ENCODE measurements at regions not wholly inside any gene's neighbourhood (a gene's known extent, or its start where the extent isn't known, plus 50 kb on each side); places are given as distances from the start of the nearest gene placed in this dataset.

- Histone ChIP-seq H3K9ac (ENCODE audit: low read length) (no peak overlapping the region), H3K4me3 (ENCODE audit: low read length) (no peak overlapping the region), H2AFZ (ENCODE audit: low read depth, low read length) (no peak overlapping the region), H3K9me3 (ENCODE audit: low read length) (no peaks in the 10 kb centered on the region), H3K36me3 (ENCODE audit: insufficient read depth, low read length) (no peaks in the 10 kb centered on the region), H4K20me1 (ENCODE audit: insufficient read depth) (no peaks in the 10 kb centered on the region), H3K27ac (ENCODE audit: low read length) (no peak overlapping the region), H3K27me3 (ENCODE audit: insufficient read depth, low read depth, low read length) (no peaks in the 10 kb centered on the region), H3K79me2 (replicated peaks; ENCODE audit: insufficient read depth, low read length) (no peaks in the 10 kb centered on the region), H3K4me2 (ENCODE audit: low read length) (no peak overlapping the region), H3K9me2 (ENCODE audit: insufficient read depth, low read length) (no peaks in the 10 kb centered on the region), H3F3A (ENCODE audit: insufficient read depth, low read length, poor library complexity, severe bottlenecking) (no peaks in the 10 kb centered on the region)
- TF ChIP-seq SMC3 (conservative IDR thresholded peaks at IDR 0.05; ENCODE audit: poor library complexity) (no peak), CTCF (IDR thresholded peaks at IDR 0.05; ENCODE audit: poor library complexity, severe bottlenecking) (no peak)
These were observed 122.4 kb downstream of the LRRC70 start for GRCh38 chr5:62701036-62701435.

- H3K9me2 ChIP-seq (ENCODE audit: insufficient read depth, low read length), result no peaks in the 10 kb centered on the region
- TF ChIP-seq EP300 (conservative IDR thresholded peaks at IDR 0.05; ENCODE audit: poor library complexity, severe bottlenecking), result no peak
- no peak for TF ChIP-seq POLR2AphosphoS5 (IDR thresholded peaks at IDR 0.05)
- no peak for TF ChIP-seq CTCF (IDR thresholded peaks at IDR 0.05; ENCODE audit: poor library complexity, severe bottlenecking)
- no peak for TF ChIP-seq RAD21 (conservative IDR thresholded peaks at IDR 0.05)
- no peak for TF ChIP-seq SMC3 (conservative IDR thresholded peaks at IDR 0.05; ENCODE audit: poor library complexity)
- no peak for TF ChIP-seq REST (IDR thresholded peaks at IDR 0.05; ENCODE audit: borderline replicate concordance)
- H3K36me3 ChIP-seq (ENCODE audit: insufficient read depth, low read length), result no peaks in the 10 kb centered on the region
- no peak overlapping the region for H3K4me2 ChIP-seq (ENCODE audit: low read length)
- H3K27me3 ChIP-seq (ENCODE audit: insufficient read depth, low read depth, low read length), result no peaks in the 10 kb centered on the region
- no peaks in the 10 kb centered on the region for H3K79me2 ChIP-seq (replicated peaks; ENCODE audit: insufficient read depth, low read length)
- H4K20me1 ChIP-seq (ENCODE audit: insufficient read depth), result no peaks in the 10 kb centered on the region
- H3K4me3 ChIP-seq (ENCODE audit: low read length), result no peak overlapping the region
- H3K9ac ChIP-seq (ENCODE audit: low read length), result no peak overlapping the region
- H3F3A ChIP-seq (ENCODE audit: insufficient read depth, low read length, poor library complexity, severe bottlenecking), result no peaks in the 10 kb centered on the region
- H3K27ac ChIP-seq (ENCODE audit: low read length), result no peak overlapping the region
- H3K9me3 ChIP-seq (ENCODE audit: low read length), result no peaks in the 10 kb centered on the region
- H2AFZ ChIP-seq (ENCODE audit: low read depth, low read length), result no peak overlapping the region
These were observed 120.1 kb downstream of the LRRC70 start for GRCh38 chr5:62698756-62699155.

GRCh38 chr5:62695274-62695673, 116.7 kb downstream of the LRRC70 start:
- H3K4me2 ChIP-seq (ENCODE audit: low read length), result no peak overlapping the region
- H3K79me2 ChIP-seq (replicated peaks; ENCODE audit: insufficient read depth, low read length), result no peaks in the 10 kb centered on the region
- TF ChIP-seq RAD21 (conservative IDR thresholded peaks at IDR 0.05) (no peak), EP300 (conservative IDR thresholded peaks at IDR 0.05; ENCODE audit: poor library complexity, severe bottlenecking) (no peak), MXI1 (conservative IDR thresholded peaks at IDR 0.05; ENCODE audit: poor library complexity, severe bottlenecking) (no peak)
- H3F3A ChIP-seq (ENCODE audit: insufficient read depth, low read length, poor library complexity, severe bottlenecking), result no peaks in the 10 kb centered on the region
- H3K27me3 ChIP-seq (ENCODE audit: insufficient read depth, low read depth, low read length), result no peaks in the 10 kb centered on the region
- H3K36me3 ChIP-seq (ENCODE audit: insufficient read depth, low read length), result no peaks in the 10 kb centered on the region
- no peaks in the 10 kb centered on the region for H3K9me2 ChIP-seq (ENCODE audit: insufficient read depth, low read length)
- H3K27ac ChIP-seq (ENCODE audit: low read length), result no peak overlapping the region
- no peak overlapping the region for H3K9ac ChIP-seq (ENCODE audit: low read length)
- no peak overlapping the region for H2AFZ ChIP-seq (ENCODE audit: low read depth, low read length)
- no peaks in the 10 kb centered on the region for H3K9me3 ChIP-seq (ENCODE audit: low read length)
- H4K20me1 ChIP-seq (ENCODE audit: insufficient read depth), result no peaks in the 10 kb centered on the region
- H3K4me3 ChIP-seq (ENCODE audit: low read length), result no peak overlapping the region
